ENCODE measurements at regions not wholly inside any gene's neighbourhood (a gene's known extent, or its start where the extent isn't known, plus 50 kb on each side); places are given as distances from the start of the nearest gene placed in this dataset.
"Not testable (repeated sequence)": the region's sequence is repeated elsewhere in the genome, so short reads cannot be mapped to it uniquely, and the experiment has no call there.

GRCh38 chr12:89289720-89290119 lies 62.6 kb downstream of the DUSP6 start:
- no peak for DNase-seq

- DNase-seq = no peak
These were observed 63.3 kb downstream of the DUSP6 start for GRCh38 chr12:89288959-89289358.

GRCh38 chr12:89286501-89286900 lies 65.8 kb downstream of the DUSP6 start:
- no peak for DNase-seq

DNA sequence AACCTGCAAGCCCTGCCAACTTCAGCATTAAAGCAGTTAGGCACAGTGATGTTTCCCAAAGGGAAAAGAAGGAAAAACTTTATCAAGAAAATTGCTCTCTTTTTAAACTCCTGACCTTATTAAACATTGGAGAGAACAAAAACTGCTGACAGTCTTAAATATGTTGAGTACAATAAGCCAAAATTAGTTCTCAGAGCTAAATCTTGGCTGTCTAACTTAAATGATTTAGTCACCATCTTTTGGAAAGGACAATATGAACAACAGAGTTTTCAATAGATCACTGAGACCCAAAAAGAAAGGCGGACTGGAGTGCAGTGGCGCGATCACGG lies 70.8 kb downstream of the DUSP6 start:
- no peak for DNase-seq

DNA sequence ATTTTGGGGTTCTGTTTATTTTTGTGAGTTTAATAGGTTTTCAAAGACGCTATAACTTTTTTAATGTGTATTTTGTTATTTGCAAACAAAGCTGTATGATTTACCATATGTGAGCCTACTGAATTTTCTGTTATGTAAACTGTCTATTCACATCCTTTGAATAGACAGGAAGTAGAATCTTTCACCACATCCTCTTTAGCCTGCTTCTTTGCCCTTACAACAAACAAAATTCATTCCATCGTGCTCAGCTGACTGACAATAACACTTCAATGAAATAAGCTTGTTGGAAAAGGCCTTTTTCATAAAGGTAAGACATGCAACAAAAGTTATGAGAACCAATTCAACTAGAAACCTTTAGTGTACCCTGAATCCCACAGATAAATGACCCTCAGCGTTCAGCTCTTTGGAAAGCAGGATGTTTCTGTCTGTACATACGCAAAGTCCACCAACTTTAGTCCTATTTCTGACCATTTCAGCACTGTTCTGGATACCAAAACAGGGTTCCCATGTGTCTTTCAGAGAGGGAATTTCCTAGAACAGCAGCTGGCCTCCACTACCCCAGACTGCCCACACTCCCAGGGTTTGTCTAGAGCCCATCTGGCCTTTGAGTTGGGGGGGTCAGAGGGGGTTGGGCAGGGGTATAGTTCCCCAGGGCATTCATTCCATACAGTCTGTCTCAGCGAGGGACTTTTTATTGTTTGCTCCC lies 71.3 kb downstream of the DUSP6 start:
- peak; percentile 73 for DNase-seq

GRCh38 chr12:89279499-89279898 lies 72.8 kb downstream of the DUSP6 start:
- DNase-seq = no peak

DNA sequence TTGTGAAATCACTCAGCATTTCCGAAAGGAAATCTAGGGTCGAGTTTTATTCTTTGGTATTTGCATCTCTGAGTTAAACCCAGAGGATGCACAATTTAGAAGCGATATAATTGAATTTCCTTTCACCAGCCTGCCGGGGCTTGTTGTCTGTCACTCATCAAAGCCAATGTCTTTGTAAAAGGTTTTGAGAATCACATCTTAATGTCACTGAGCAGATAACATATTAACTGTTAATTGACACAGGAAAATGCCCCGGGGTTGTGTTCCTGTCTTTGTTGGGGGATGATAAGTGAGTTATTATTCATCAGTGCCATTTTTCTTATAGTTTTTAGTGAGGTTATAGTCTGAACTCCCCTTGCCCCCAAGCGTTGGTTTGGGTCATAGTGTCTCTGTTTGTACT lies 73.4 kb downstream of the DUSP6 start:
- DNase-seq = no peak

DNA sequence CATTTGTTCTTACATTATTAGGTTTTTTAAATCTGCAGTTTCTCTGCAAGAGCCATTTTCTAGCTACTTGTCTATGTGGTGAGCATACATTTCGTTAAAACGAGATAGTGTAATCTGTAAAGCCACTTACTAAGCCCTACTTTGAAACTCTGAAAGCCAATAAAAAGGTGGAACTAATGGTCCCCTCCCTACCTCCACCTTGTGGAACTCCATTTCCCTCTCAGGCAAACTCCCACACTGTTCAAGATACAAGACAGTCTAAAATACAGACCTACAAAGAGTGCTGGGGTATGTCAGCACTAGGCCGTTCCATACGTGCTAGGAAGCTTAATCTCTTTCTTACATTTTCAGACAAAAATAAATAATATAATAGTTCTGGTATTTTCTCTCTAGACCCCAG lies 74.1 kb downstream of the DUSP6 start:
- DNase-seq = no peak

GRCh38 chr12:89276860-89277259 lies 75.4 kb downstream of the DUSP6 start:
- no peak for DNase-seq

DNA sequence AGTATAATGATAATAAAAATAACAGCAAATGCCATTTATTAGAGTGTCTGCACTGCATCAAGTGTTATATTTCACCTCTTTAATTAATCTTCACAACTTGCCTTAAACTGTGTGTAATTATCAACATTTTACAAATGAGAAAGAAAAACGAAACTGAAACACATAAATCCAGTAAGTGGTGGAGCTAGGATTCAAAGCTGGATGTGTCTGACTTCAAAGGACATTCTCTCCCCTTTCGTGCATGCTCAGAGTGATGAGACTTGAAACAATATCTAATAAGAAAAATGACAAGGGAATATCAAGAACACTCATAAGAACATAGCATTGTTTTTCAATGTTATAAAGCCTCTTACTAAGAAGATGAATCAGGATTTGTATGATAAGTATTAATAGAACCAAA lies 78.8 kb downstream of the DUSP6 start:
- DNase-seq = no peak

DNA sequence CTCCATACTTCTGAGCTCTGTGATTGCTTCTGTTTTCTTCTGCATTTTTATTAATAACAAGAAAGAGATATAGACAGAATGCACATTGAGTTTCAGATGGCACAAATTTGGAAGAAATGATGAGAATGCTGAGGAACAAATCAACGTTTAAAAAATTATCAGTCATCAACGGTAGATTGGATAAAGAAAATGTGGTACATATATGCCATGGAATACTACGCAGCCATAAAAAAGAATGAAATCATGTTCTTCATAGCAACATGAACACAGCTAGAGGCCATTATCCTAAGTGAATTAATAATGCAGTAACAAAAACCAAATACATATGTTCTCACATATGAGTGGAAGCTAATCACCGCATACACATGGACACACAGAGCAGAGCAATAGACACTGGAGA lies 81.8 kb downstream of the DUSP6 start:
- DNase-seq = no peak

GRCh38 chr12:89269174-89269573 lies 83.1 kb downstream of the DUSP6 start:
- no peak for DNase-seq

DNA sequence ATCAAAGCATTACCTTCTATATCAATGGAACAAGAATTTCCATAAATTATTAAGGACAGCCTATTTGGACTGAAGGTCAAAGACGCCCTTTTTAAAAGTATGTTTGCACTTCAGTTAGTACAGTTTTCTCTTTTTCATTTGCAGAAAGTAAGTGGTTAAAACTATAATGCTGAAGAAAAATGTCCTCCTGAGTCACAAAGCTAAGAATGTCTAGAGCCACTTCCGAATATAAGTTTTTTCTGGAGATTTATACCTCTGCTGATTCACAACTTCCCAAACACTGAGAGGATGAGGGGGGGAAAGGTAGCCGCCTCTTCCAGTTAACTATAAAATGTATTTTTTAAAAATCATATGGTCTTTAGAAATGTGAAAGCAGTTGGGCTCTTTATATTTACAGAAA lies 84.9 kb downstream of the DUSP6 start:
- DNase-seq = no peak

- DNase-seq = not testable (repeated sequence)
These were observed 85.6 kb downstream of the DUSP6 start for GRCh38 chr12:89266574-89267188.

DNA sequence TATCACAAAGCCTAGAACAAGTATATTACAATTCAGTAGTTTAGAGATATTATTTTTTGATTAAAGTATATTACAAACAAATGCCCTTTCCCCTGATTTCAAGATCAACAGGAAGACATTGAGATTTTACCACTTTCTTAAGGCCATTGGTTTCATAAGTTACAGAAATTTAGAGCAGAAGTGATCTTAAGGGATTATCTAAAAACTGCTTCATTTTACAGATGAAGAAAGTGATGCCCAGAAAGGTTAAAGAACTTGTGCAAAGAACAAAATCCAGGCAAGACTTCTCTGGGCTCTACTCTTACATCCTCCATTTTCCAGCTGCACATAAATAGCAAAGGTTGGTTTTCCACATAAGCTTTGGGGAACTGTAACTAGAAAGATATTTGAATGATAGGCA lies 87.5 kb downstream of the DUSP6 start:
- no peak for DNase-seq

DNA sequence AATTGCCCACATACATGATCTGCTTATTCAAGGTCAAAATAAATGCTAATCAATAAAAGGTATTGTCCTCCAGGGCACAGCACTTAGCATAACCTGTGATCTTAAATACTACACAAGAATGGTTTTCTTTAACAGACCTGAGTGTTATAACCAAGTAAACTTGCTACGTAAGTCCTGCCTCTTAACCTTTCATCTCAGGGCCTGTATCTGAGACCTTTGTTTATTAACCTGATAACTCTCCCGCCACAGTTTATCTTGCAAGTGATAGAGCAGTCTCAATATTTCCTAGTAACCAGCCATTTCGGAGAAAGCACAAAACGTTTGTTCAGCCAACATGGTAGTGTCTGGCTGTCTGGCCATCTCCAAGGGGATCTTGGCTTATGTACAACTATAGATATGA lies 88.4 kb downstream of the DUSP6 start:
- DNase-seq = no peak

DNA sequence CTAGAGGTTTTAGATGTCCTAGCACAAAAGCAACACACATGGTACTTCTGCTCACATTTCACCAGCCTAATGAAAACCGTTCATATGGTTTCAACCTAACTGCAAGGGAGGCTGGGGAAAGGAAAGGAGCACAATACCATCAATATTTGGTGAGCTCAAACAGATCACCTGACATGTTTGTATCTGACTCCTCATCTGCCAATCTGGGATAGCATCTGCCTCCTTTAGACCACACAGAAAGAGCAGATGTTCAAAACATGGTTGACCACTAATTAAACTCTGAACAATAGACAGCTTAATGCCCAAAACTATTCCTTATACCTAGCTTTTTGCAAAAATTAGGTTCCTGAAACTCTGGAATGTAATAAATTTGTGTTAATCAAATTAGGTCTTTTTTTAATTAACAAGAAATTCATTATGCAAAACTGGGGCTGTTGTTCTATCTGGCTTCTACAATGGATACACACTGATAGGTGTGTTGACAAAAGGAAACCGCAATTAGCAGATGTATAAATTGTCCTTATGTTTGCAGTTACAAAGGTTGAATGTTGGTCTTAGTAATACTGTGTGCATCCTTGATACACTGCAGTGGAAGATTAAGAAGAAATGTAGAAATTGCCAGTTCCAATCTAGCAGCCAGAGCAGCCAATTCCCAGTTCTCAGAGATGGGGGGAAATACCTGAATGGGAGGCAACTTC lies 89.3 kb downstream of the DUSP6 start:
- peak; percentile 72 for DNase-seq

DNA sequence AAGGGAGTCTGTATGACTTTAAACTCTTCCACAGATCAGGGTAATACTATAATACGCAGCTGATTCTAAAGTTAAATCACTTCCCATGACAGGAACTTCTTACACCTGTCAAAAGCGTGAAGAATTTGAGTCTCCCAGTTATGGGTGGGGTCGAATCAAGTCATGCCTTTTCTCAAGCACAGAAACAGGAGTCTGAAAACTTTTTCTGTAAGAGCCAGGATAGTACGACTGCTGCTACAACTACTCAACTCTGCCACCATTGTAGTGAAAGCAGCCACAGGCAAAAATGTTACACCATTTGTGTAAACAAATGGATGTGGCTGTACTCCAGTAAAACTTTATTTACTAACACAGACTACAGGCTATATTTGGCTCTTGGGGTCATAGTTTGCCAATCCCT lies 90.3 kb downstream of the DUSP6 start:
- peak; percentile 9 for DNase-seq

DNA sequence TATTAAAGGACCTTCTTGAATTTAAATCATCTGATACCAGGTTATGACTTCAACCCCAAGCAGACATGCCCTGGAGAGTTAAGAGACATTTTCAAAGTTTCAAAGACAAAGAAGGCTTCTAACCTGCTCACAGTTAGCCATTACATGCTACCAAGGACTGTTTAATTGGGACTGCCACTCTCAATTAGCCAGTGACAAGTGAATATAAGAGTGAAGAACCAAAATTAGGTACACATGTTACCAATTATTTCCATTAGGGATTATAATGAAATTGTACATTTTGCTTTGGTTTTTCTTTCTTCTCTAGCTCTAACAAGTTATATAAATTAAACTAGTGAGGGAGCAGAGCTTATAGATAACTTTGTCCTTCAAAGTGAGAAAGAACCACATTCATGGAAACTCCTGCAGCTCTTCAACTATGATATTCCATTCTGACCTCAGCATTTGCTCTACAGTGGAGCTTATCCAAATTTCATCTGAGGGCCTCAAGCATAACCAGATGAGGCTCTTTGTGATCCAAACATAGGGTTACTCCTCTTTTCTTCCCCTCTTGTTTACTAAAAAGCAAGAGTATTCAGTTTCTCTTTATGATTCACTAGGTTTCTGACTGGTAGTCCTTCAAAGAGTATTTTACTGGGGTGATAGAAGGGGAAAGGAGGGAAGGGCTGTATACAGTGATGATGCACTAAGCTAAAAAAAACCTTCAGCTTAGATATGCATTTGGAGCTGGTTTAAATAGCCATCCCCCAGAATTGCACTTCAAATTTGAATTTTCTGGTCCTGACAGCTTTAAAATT lies 91.3 kb downstream of the DUSP6 start:
- DNase-seq = no peak

- no peak for DNase-seq
These were observed 92.5 kb downstream of the DUSP6 start for GRCh38 chr12:89259821-89260220.

- no peak for DNase-seq
These were observed 93.9 kb downstream of the DUSP6 start for GRCh38 chr12:89258240-89258969.

GRCh38 chr12:89257340-89257739 lies 95.0 kb downstream of the DUSP6 start:
- DNase-seq = no peak

- no peak for DNase-seq
These were observed 96.2 kb downstream of the DUSP6 start for GRCh38 chr12:89256060-89256459.

All from NCI-H69 (cell line).